HG02571 (cell line): ENCODE measurements at regions not wholly inside any gene's neighbourhood (a gene's known extent, or its start where the extent isn't known, plus 50 kb on each side); places are given as distances from the start of the nearest gene placed in this dataset.
A peak's percentile ranks its signal among the peaks of the same experiment; 100 is the strongest.

ENCODE experiments used
- ATAC-seq: cut with Tn5 transposase; IDR thresholded peaks from one replicate; pipeline ENCODE4 v1.9.1; 2021; ENCODE audit warnings: mild to moderate bottlenecking, moderate library complexity; ENCODE audit not compliant: unreplicated experiment

DNA sequence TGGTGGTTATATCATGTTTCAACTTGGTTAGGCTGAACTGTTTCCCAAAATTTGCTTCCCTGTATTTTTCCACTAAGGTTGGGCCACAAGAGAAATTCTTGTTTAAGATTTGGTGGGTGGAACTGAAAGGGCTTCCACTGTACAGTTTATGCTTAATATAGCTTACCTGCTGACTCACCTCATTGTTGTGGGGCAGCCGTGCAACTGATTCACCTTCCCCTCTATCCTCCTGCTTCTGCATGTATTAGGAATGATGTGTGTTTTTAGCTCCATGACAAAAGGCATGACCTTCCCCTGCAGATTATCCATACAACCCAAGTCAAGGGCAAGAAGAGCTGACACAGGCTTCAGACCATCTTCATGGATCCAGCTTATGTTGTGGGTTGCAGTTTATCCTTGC lies 98.4 kb upstream of the GULP1 start:
- ATAC-seq, result no peak

DNA sequence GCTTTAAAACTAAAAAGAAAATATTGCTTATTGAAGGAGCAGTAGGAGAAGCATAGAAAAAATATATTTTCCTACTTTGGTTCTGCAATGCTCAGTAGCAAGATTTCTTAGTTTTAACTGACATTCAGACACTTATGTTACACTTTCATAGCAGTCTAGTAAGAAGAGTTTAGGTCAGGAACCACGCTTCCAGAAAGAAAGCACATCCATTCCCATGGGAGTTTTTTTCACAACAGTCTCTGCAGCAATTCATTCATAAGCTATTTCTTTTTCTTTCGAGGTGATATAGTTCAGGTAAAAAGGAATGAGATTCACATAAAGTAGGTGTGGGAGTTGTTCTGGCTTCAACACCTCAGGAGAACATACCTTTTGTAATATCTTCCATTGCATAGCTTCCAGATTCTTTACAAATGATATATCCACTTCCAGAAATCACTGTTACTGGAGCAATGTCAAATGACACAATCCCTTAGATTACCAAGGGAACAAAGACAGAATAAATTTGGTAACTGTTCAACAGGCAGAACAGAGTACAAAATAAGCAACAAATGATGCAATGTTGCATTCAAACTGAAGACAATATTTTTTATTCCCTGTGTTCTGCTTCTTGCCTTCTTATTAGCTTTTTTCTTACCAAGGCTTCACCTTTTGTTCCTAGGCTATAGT lies 95.2 kb upstream of the GULP1 start:
- ATAC-seq, result no peak

DNA sequence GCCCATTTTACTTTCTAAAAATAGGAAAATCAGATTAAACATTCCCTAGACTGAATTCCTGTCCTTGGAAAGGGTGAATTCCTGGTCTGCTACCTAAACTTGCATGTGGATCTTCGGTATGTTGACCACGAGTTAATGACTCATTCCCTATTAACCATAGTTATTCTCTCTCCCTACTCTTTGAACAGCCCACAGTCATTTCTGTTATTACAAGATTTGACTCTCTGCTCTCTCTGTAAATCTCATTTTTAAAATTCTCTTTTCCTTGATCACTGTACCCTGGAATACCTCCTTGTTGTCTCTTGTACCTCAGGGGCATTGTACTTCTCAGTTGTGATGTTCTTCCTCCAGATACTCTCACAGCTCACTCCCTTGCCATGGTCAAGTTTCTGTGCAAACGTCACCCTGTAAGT lies 92.0 kb upstream of the GULP1 start:
- ATAC-seq, result no peak

DNA sequence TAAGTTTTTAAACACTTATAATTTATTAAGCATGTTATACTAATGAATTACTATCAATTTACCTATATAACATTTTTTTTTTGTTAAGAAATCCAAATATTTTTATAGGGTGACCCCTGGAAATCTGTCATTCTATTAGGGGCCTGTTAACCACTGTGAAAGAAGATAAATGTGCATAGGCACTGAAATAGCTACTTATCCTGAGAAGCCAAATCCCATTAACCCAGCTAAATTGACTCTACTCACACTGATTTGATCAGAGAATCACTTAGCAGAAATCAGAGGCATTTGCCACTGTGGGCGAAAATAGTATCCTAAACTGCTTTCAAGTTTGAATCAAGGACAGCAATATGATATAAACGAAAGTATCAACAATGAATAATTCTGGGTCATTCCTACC lies 90.0 kb upstream of the GULP1 start:
- no peak for ATAC-seq

DNA sequence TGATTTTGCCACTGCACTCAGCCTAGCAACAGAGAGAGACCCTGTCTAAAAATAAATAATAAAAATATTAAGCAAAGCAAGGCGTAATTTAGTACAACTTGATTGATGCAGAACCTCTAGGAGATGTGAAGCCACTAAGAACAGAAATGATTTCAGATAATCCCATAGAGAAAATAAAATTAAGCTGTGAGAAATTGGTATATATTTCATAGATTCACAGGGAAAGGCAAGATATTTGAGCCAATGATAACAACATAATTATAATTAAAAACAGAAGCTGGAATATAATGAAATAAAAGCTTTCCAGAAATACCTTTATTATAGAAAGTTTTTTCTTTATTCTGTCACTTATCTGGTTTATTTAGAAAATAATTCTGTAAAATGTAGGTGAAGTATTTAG lies 88.9 kb upstream of the GULP1 start:
- no peak for ATAC-seq

DNA sequence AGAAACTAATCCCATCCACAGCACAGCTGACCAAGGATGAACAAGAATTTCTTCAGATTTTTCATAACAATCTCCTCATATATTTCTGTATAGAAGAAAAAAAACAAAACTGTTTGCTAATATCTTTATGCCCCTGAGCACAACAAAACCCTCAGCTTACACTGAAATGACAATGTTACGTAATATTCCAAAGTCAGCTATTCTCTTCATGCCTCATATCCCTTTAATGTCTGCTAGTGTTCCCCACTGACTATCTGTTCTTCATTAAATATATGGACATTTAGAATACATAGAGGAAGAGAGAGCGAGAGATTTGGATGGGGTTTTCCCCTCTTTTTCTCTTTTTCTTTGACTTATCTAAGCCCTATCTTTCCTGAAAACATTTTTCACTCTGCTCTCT lies 87.9 kb upstream of the GULP1 start:
- ATAC-seq, result no peak

DNA sequence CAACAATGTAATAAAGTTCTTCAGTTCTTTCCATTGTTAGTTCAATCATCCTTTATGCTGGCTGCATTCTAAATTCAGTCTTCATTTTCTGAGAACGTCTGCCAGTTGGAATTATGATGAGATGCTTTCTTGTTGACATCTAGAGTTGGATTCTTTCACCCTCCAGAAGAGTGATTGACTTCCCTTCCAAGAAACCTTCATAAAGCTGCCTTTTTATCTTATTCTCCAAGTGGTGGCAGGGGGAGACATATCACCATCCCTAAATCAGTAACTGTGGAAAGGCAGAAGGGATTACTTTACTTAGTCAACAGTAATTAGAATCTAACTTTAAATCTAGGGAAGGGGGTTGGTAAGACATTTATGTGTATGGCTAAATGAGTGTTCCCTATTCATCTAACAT lies 86.8 kb upstream of the GULP1 start:
- ATAC-seq, result no peak

DNA sequence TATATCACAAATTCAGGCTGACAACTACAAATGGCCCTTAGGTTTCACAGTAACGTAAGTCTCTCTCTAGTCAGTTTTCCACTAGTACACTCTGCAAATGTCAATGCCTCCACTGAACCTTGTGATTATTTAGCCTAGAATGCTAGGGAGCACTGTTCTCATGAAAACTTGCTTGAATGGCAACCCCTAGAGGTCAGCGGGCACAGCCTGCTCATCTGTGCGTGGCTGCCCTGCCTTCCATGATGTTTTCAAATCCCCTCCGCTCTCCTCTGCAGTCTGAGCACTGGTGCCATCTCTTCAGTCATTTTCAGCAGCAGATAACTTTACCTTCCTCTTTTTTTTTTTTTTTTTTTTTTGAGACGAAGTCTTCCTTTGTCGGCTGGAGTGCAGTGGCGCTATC lies 84.1 kb upstream of the GULP1 start:
- no peak for ATAC-seq

DNA sequence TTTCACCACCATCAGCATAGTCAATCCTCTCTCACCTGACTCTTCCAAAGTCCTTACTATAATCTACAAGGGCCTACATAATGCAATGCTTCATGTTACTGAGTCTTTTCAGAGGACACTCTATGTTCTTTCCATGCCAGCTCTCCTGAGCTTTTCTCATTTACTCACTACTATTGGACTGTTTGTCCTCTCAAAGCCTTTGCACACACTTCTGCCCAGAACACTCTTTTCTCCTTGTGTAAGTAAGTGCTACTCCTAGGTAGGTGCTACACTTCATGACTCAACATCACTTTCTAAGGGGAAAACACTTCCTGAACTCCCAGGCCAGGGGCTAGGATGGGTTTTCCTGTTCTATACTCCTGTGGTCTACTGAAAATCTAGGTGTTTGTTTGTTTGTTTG lies 82.5 kb upstream of the GULP1 start:
- no peak for ATAC-seq

DNA sequence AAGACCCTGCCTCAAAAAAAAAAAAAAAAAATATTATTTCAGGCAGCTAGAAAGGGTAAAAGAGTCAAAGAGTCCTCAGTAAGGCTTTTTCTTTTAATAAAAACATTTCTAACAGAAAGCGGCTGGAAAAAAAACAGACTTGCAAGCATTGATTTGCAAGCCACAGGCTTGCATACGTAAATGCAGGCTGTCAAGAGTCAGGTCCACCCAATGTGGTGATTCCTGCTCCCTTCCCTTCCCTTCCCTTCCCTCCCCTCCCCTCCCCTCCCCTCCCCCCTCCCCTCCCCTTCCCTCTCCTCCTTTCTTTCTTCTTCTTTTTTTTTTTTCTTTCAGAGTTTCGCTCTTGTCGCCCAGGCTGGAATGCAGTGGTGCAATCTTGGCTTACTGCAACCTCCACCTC lies 74.4 kb upstream of the GULP1 start:
- ATAC-seq, result no peak

DNA sequence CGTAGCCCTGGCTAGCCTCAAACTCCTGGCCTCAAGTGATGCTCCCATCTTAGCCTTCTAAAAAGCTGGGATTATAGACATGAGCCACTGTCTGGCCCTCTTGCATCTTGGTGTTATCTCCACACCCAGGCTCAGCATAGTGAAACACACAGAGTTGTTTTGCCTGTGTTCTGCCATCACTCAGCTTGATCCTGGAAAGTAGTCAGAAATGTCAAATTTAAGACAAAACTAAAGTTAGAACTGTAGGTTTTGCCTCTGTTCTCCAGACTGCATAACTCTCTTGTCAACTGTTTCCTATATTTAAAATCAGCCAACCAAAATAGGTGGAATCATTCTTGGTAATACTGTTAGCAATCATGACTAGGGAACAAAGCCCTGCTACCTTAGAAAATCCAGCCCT lies 72.1 kb upstream of the GULP1 start:
- ATAC-seq, result no peak

DNA sequence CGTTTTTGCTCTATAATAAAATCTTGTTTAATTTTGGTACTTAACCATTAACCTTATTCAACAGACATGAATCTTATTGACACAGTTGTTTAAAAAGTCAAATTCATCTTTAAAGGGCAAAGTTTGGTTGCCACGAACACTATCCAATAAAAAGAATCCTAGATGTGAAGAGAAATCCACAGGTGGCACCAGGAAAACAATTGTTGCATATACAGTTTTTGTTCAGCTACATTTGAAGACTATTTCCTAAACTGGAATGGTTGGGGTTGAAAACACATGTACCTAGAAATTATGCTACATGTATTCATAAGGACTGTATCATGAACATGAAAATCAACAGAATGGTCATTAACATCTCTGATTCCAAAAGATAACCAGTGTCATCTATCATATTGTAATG lies 71.1 kb upstream of the GULP1 start:
- ATAC-seq, result no peak

DNA sequence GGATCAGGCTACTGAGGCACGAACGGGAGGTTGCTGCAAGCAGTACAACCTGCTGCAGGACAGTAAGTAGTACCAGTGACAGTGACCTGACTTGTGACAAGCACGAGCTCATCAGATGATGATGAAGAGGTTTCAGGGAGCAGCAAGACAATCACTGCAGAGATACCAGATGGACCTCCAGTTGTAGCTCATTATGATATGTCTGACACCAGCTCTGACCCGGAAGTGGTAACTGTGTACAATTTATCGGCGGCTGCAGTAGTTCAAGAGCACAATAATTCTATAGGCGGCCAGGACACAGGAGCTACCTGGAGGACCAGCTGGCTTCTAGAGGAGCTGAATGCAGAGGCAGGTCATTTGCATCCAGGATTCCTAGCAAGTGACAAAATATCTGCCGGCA lies 64.0 kb upstream of the GULP1 start:
- no peak for ATAC-seq

DNA sequence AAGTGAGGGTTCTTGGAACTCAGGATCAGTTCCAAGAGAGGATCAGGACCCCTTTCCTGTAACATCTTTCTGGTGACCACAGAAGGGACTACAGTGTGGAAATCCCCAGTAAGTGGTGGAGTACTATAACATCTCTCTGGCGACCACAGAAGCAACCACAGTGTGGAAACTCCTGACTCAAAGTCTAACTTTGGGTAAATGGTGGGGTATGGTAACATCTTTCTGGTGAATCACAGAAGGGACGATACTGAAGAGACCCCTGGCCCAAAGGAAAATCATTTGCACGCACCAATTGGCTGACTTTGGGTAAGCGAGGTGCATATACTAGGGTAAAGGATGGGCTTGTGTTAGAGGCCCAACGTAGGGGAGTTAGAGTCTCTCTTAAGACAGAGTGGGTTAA lies 56.3 kb upstream of the GULP1 start:
- ATAC-seq, result peak; percentile 94

DNA sequence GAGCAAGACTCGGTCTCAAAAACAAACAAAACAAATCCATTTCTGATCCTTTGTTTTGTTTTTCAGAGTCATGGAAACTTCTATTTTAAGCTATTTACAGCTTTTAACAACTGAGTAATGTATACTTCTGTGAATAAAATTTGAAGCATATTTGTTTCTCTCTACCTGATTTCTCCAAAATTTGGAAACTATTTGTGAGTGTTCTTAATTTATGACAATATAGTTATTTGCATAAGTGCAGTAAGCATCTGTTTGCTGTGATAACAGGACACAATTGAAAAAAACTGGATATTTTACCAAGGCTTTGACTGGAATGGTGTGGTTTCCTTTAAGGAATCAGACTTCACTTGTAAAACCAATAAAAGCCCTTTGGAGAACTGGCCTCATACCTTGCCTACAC lies 53.3 kb upstream of the GULP1 start:
- ATAC-seq, result no peak
